ENCODE measurements at regions not wholly inside any gene's neighbourhood (a gene's known extent, or its start where the extent isn't known, plus 50 kb on each side); places are given as distances from the start of the nearest gene placed in this dataset.
"Not testable (repeated sequence)": the region's sequence is repeated elsewhere in the genome, so short reads cannot be mapped to it uniquely, and the experiment has no call there.

DNA sequence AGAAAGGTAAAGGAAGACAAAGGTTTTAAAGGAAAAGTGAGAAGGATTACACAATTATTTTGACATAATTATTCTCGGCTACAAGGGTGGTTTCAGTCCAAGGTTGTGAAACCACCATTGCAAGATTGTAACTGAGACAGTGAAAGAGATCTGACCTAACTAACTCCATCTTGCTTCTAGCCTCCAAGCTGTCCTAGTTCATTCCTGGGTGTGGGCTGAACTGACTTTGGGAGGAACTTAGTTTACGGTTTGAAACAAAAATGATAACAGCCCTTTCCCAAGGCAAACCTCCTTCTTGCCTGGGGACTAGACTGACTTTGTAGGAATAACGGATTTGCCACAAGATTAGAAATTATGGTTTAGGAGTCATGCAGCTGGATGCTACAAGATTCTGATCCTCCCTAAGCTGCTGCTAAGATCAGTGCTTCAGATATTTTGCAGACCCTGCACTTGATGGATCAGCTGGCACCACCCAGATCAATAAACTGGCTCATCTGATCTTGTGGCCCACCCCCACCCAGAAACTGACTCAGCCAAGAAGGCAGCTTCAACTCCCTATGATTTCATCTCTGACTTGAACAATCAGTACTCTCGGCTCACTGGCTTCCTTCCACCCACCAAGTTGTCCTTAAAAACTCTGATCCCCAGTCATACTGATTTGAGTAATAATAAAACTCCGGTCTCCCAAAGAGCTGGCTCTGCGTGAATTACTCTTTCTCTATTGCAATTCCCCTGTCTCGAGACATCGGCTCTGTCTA is 57.7 kb upstream of the AADACL2 start:
- no peak for DNase-seq
- no peaks in the 10 kb centered on the region for H3K36me3 ChIP-seq (ENCODE audit: low read depth)
- no peaks in the 10 kb centered on the region for H3K9me3 ChIP-seq
- no peak for ATAC-seq
- no peak overlapping the region for H3K4me3 ChIP-seq
- no peaks in the 10 kb centered on the region for H3K4me1 ChIP-seq (ENCODE audit: low read depth)
- intact Hi-C loops (cut with DNase I, micrococcal nuclease): no loop called here
- TF ChIP-seq CTCF (IDR thresholded peaks at IDR 0.05): no peak

DNA sequence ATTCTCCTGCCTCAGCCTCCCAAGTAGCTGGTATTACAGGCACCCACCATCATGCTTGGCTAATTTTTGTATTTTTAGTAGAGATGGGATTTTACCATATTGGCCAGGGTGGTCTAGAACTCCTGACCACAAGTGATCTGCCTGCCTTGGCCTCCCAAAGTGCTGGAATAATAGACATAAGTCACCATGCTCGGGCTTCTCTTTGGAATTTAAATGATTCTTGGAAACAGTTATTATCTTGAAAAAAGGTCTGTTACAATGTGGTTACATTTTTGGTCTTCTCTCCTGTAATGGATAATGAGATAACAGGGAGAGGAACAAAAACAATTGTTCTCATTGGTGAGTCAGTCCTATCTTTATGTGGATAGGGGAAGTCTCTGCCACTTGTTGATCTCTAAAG is 59.8 kb upstream of the AADACL2 start:
- no peaks in the 10 kb centered on the region for H3K9me3 ChIP-seq
- H3K4me3 ChIP-seq: no peak overlapping the region
- H3K36me3 ChIP-seq (ENCODE audit: low read depth): no peaks in the 10 kb centered on the region
- TF ChIP-seq CTCF (IDR thresholded peaks at IDR 0.05): no peak
- no peak for DNase-seq
- ATAC-seq: no peak
- intact Hi-C loops (cut with DNase I, micrococcal nuclease): no loop called here
- H3K4me1 ChIP-seq (ENCODE audit: low read depth): no peaks in the 10 kb centered on the region

DNA sequence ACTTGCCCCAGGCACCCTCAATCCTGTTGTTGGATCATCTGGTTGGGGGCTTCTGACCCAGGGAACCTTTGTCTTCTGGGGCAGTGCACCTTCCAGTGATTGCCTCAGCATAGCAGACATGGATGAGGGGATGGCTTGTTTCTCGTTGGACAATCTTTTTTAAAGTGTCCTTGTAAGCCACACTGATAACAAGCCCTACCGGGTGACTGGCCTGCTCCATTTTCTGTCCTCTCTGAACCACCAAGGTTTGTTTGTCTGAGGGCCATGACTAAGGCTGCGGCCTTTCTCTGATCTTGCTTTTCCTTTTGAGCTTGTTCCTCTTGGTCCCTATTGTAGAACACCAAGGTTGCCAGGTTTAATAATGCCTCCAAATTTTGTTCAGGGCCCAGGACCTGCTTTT is 66.0 kb upstream of the AADACL2 start:
- H3K36me3 ChIP-seq (ENCODE audit: low read depth); H3K9me3 ChIP-seq; intact Hi-C loops (cut with DNase I, micrococcal nuclease); ATAC-seq; H3K4me1 ChIP-seq (ENCODE audit: low read depth); DNase-seq; H3K4me3 ChIP-seq: not testable (repeated sequence)

DNA sequence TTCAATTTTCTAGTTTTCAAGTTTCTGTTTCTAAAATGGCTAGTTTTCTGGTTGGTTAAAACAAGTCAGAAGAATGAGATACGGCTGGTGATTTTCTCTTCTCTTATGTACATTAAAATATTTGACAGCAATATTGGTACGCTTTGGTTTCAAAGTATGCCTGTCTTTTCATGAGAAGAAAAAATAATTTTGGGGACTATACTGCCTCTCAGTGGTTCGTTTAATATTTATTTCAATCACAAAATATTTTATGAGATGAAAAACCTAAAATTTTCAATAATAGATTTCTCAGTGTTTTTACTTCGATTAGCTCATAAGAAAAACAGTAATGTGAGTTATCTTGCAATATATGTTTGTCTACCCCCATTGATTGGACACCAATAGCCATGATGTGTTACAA is 72.8 kb upstream of the AADACL2 start:
- no peak for ATAC-seq
- intact Hi-C loops (cut with DNase I, micrococcal nuclease): no loop called here
- H3K4me1 ChIP-seq (ENCODE audit: low read depth): no peaks in the 10 kb centered on the region
- TF ChIP-seq CTCF (IDR thresholded peaks at IDR 0.05): no peak
- no peak overlapping the region for H3K4me3 ChIP-seq
- DNase-seq: no peak
- H3K36me3 ChIP-seq (ENCODE audit: low read depth): no peaks in the 10 kb centered on the region
- H3K9me3 ChIP-seq: no peaks in the 10 kb centered on the region

DNA sequence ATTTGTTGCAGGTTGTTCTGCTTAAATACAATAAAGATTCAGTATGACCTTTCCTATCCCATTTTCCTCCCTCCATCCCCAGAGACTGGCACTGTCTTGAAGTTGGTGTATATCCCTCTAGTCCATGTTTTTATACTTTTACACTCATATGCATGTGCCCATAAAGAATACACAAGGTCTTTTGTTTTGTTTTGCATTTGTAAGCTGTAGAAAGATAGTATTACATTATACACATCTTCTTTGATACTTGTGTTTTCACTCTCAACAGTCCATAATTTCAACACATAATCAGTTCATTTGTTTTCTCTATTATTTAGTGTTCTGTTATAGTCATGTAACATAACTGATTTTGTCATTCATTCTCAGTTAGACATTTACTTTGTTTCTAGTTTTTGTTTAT is 88.7 kb upstream of the AADACL2 start:
- DNase-seq (no peak), ATAC-seq (no peak)
- TF ChIP-seq CTCF (IDR thresholded peaks at IDR 0.05): no peak
- H3K36me3 ChIP-seq (ENCODE audit: low read depth): no peaks in the 10 kb centered on the region
- no peaks in the 10 kb centered on the region for H3K4me1 ChIP-seq (ENCODE audit: low read depth)
- H3K4me3 ChIP-seq: no peak overlapping the region
- intact Hi-C loops (cut with DNase I, micrococcal nuclease): no loop called here
- no peaks in the 10 kb centered on the region for H3K9me3 ChIP-seq

DNA sequence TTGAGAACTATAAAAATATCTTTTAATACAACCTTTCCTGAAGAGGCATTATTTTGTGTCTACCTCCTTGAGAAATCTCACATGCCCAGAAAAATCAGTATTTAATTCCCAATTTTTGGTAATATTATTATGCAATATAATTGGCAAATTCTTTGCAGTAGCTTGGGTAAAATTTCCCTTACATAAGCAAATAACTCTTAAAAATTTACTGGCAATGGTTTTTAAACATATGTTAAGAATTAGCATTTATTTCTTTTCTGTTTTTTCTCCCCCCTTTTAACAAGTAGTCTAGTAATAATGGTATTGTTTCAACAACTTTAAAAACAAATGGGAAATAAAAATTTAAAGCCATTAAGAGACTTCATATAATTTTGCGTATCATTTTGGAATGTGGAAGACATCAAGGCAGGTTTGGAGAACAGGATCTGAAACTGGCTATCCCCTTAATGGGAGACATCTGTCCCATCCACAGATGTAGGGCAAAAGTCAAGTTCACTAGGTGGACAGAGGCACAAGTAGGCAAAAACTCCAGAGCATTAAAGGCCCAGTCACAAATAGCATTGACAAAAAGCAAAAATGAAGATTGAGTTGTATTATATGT is 89.6 kb upstream of the AADACL2 start:
- no peaks in the 10 kb centered on the region for H3K36me3 ChIP-seq (ENCODE audit: low read depth)
- ATAC-seq: no peak
- intact Hi-C loops (cut with DNase I, micrococcal nuclease): no loop called here
- no peaks in the 10 kb centered on the region for H3K9me3 ChIP-seq
- no peak overlapping the region for H3K4me3 ChIP-seq
- no peaks in the 10 kb centered on the region for H3K4me1 ChIP-seq (ENCODE audit: low read depth)
- TF ChIP-seq CTCF (IDR thresholded peaks at IDR 0.05): no peak
- DNase-seq: no peak

Measured in mucosa of descending colon (tissue), 3 donors.